ENCODE measurements at regions not wholly inside any gene's neighbourhood (a gene's known extent, or its start where the extent isn't known, plus 50 kb on each side); places are given as distances from the start of the nearest gene placed in this dataset.

DNA sequence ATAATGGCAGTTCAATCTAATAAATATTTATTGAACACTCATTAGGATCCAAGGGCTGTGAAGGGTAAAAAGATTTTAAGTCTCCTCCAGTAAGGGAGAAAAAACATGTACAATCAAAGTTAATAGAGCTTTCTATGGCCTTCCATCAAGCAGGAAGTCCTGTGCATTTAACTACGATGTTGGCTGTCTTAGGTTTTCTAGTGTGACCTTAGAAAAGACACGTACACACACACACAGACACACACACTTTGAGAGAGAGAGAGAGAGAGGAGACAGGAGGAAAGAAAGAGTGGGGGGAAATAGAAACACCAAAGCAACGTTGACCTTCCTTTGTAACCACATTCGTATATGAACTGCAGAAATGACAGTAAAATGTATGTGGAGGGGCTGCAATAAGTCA lies 126.1 kb upstream of the TMC3 start:
- Histone ChIP-seq H3T11ph (ENCODE audit: low read length) (no peak overlapping the region), H2BK20ac (ENCODE audit: low read depth, low read length, poor library complexity, severe bottlenecking) (no peak overlapping the region), H2BK5ac (ENCODE audit: insufficient read length, low read length) (no peak overlapping the region), H3K27ac (ENCODE audit: insufficient read length, low read depth, low read length) (no peak overlapping the region), H3K23me2 (ENCODE audit: insufficient read length, low read depth, low read length, poor library complexity, severe bottlenecking) (no peaks in the 10 kb centered on the region), H2BK15ac (ENCODE audit: low read depth, low read length) (no peak overlapping the region), H3K18ac (ENCODE audit: insufficient read length, low read depth, low read length) (no peak overlapping the region), H4K5ac (ENCODE audit: insufficient read length, low read depth, low read length) (no peak overlapping the region), H3K9ac (ENCODE audit: extremely low read depth, insufficient read length, low read length) (no peak overlapping the region), H4K91ac (ENCODE audit: insufficient read length, low read depth, low read length) (no peak overlapping the region), H3K4me2 (ENCODE audit: insufficient read depth, insufficient read length, low read length) (no peak overlapping the region), H3K4ac (ENCODE audit: low read depth, low read length) (no peak overlapping the region), H2BK120ac (ENCODE audit: low read depth, low read length, poor library complexity, severe bottlenecking) (no peak overlapping the region), H2BK12ac (ENCODE audit: insufficient read length, low read depth, low read length) (no peak overlapping the region), H3K79me1 (ENCODE audit: insufficient read depth, low read depth, low read length, poor library complexity, severe bottlenecking) (no peaks in the 10 kb centered on the region), H3K9me3 (ENCODE audit: control insufficient read depth, low read depth, low read length) (no peaks in the 10 kb centered on the region), H3K4me1 (ENCODE audit: insufficient read depth, low read length) (no peaks in the 10 kb centered on the region; the same call in 1 of the 2 replicates), H3K79me2 (ENCODE audit: insufficient read depth, low read length) (no peaks in the 10 kb centered on the region), H4K8ac (replicated peaks; ENCODE audit: insufficient read length, low read depth, low read length) (no peak overlapping the region), H2AK5ac (ENCODE audit: insufficient read length, low read length) (no peak overlapping the region), H3K56ac (ENCODE audit: insufficient read length, low read depth, low read length) (no peak overlapping the region), H3K27me3 (ENCODE audit: insufficient read depth, low read length) (no peaks in the 10 kb centered on the region), H2AFZ (ENCODE audit: low read length) (no peak overlapping the region), H4K20me1 (ENCODE audit: control insufficient read depth, insufficient read depth, insufficient read length) (no peaks in the 10 kb centered on the region), H3K14ac (ENCODE audit: insufficient read depth, low read length) (no peak overlapping the region), H3K23ac (ENCODE audit: insufficient read length, low read depth, low read length) (no peak overlapping the region)
- no peaks in the 10 kb centered on the region; a peak in 1 of 7 replicates for H3K36me3 Mint-ChIP-seq (ENCODE audit: insufficient read depth in 1 of 3, low read depth in 3 of 3)
- peaks cover 5 to 6% of the 10 kb centered on the region in 2 experiments for H3K4me1 Mint-ChIP-seq
- H3K27me3 Mint-ChIP-seq (ENCODE audit: low read depth): no peaks in the 10 kb centered on the region; the same call in 1 of the 2 replicates
- H3K4me3 Mint-ChIP-seq: no peak overlapping the region
- no peak overlapping the region for H3K27ac Mint-ChIP-seq
- H3K9me3 Mint-ChIP-seq: peaks cover 7 to 8% of the 10 kb centered on the region in 2 experiments
- DNase-seq: no peak
- no peak for TF ChIP-seq CTCF (conservative IDR thresholded peaks at IDR 0.05)
- WGBS (ENCODE audit: extremely low coverage, insufficient read length, low lambda C conversion rate): no CpG with 5 or more reads among the region's 4 CpGs

Measured in H9 (cell line).